ENCODE measurements at regions not wholly inside any gene's neighbourhood (a gene's known extent, or its start where the extent isn't known, plus 50 kb on each side); places are given as distances from the start of the nearest gene placed in this dataset.
A peak's percentile ranks its signal among the peaks of the same experiment; 100 is the strongest.
"Not testable (repeated sequence)": the region's sequence is repeated elsewhere in the genome, so short reads cannot be mapped to it uniquely, and the experiment has no call there.

GRCh38 chr5:111626473-111627148 is 114.3 kb upstream of the STARD4 start:
- DNase-seq: peak; percentile 44
- Histone ChIP-seq H3K56ac (ENCODE audit: low read length) (no peak overlapping the region), H2AK5ac (ENCODE audit: low read length) (no peak overlapping the region), H3K79me2 (ENCODE audit: control insufficient read depth, insufficient read depth, low read length) (no peaks in the 10 kb centered on the region), H4K5ac (ENCODE audit: low read length) (no peak overlapping the region), H3K18ac (ENCODE audit: low read length) (no peak overlapping the region), H3K23ac (ENCODE audit: low read length) (no peak overlapping the region), H3K4ac (ENCODE audit: low read depth, low read length) (no peak overlapping the region), H3K4me3 (ENCODE audit: low read length) (no peak overlapping the region), H3K27ac (ENCODE audit: low read depth, low read length) (no peak overlapping the region), H4K8ac (ENCODE audit: low read depth, low read length) (no peak overlapping the region), H3K79me1 (ENCODE audit: low read length) (no peaks in the 10 kb centered on the region), H3K36me3 (ENCODE audit: control insufficient read depth, insufficient read depth, low read length) (no peaks in the 10 kb centered on the region), H2BK15ac (replicated peaks; ENCODE audit: low read depth) (no peak overlapping the region), H2BK120ac (ENCODE audit: low read depth, low read length) (no peak overlapping the region), H2BK5ac (ENCODE audit: low read length) (no peak overlapping the region), H3K4me1 (ENCODE audit: control insufficient read depth, low read depth, low read length) (no peaks in the 10 kb centered on the region), H3K4me2 (ENCODE audit: low read length) (no peak overlapping the region), H3K9ac (ENCODE audit: low read length) (no peak overlapping the region), H3K27me3 (ENCODE audit: insufficient read depth, low read length, poor library complexity) (no peaks in the 10 kb centered on the region)
- WGBS (ENCODE audit: extremely low coverage, insufficient coverage, low lambda C conversion rate): no CpG with 5 or more reads among the region's 2 CpGs

- Histone ChIP-seq H3K4me2 (ENCODE audit: low read length) (no peak overlapping the region), H4K5ac (ENCODE audit: low read length) (no peak overlapping the region)
Measured at GRCh38 chr5:111618623-111619271, 106.4 kb upstream of the STARD4 start.

GRCh38 chr5:111615054-111615453 is 102.7 kb upstream of the STARD4 start:
- H3K36me3 ChIP-seq (ENCODE audit: control insufficient read depth, insufficient read depth, low read length): no peaks in the 10 kb centered on the region
- no peaks in the 10 kb centered on the region for H3K79me1 ChIP-seq (ENCODE audit: low read length)
- no peak overlapping the region for H4K8ac ChIP-seq (ENCODE audit: low read depth, low read length)
- no peaks in the 10 kb centered on the region for H3K27me3 ChIP-seq (ENCODE audit: insufficient read depth, low read length, poor library complexity)
- no peak overlapping the region for H2BK5ac ChIP-seq (ENCODE audit: low read length)
- no peak overlapping the region for H3K56ac ChIP-seq (ENCODE audit: low read length)
- H3K4me3 ChIP-seq (ENCODE audit: low read length): no peak overlapping the region
- DNase-seq: no peak
- H3K18ac ChIP-seq (ENCODE audit: low read length): no peak overlapping the region
- H3K27ac ChIP-seq (ENCODE audit: low read depth, low read length): no peak overlapping the region
- H3K4me1 ChIP-seq (ENCODE audit: control insufficient read depth, low read depth, low read length): no peaks in the 10 kb centered on the region
- no peak overlapping the region for H3K9ac ChIP-seq (ENCODE audit: low read length)
- no peak overlapping the region for H3K23ac ChIP-seq (ENCODE audit: low read length)
- H2BK120ac ChIP-seq (ENCODE audit: low read depth, low read length): no peak overlapping the region
- WGBS (ENCODE audit: extremely low coverage, insufficient coverage, low lambda C conversion rate): no CpG with 5 or more reads among the region's 1 CpG
- H3K79me2 ChIP-seq (ENCODE audit: control insufficient read depth, insufficient read depth, low read length): no peaks in the 10 kb centered on the region
- H4K5ac ChIP-seq (ENCODE audit: low read length): no peak overlapping the region
- H3K4ac ChIP-seq (ENCODE audit: low read depth, low read length): no peak overlapping the region
- H2BK15ac ChIP-seq (replicated peaks; ENCODE audit: low read depth): no peak overlapping the region
- H3K4me2 ChIP-seq (ENCODE audit: low read length): no peak overlapping the region
- no peak overlapping the region for H2AK5ac ChIP-seq (ENCODE audit: low read length)

More at GRCh38 chr5:111618623-111619271, 106.4 kb upstream of the STARD4 start:
- H3K79me2 ChIP-seq (ENCODE audit: control insufficient read depth, insufficient read depth, low read length): no peaks in the 10 kb centered on the region
- no peaks in the 10 kb centered on the region for H3K36me3 ChIP-seq (ENCODE audit: control insufficient read depth, insufficient read depth, low read length)
- no peak overlapping the region for H2BK5ac ChIP-seq (ENCODE audit: low read length)
- no peak overlapping the region for H2BK15ac ChIP-seq (replicated peaks; ENCODE audit: low read depth)
- H3K23ac ChIP-seq (ENCODE audit: low read length): no peak overlapping the region
- H4K8ac ChIP-seq (ENCODE audit: low read depth, low read length): no peak overlapping the region
- H3K4me3 ChIP-seq (ENCODE audit: low read length): no peak overlapping the region
- no peak for DNase-seq
- no peak overlapping the region for H2BK120ac ChIP-seq (ENCODE audit: low read depth, low read length)
- no peaks in the 10 kb centered on the region for H3K4me1 ChIP-seq (ENCODE audit: control insufficient read depth, low read depth, low read length)
- no peaks in the 10 kb centered on the region for H3K79me1 ChIP-seq (ENCODE audit: low read length)
- H3K4ac ChIP-seq (ENCODE audit: low read depth, low read length): no peak overlapping the region
- no CpG with 5 or more reads among the region's 5 CpGs for WGBS (ENCODE audit: extremely low coverage, insufficient coverage, low lambda C conversion rate)
- no peak overlapping the region for H2AK5ac ChIP-seq (ENCODE audit: low read length)
- no peak overlapping the region for H3K27ac ChIP-seq (ENCODE audit: low read depth, low read length)
- no peak overlapping the region for H3K56ac ChIP-seq (ENCODE audit: low read length)
- no peak overlapping the region for H3K18ac ChIP-seq (ENCODE audit: low read length)
- H3K27me3 ChIP-seq (ENCODE audit: insufficient read depth, low read length, poor library complexity): no peaks in the 10 kb centered on the region
- no peak overlapping the region for H3K9ac ChIP-seq (ENCODE audit: low read length)

- not testable (repeated sequence) for H4K8ac ChIP-seq (ENCODE audit: low read depth, low read length); DNase-seq; H3K56ac ChIP-seq (ENCODE audit: low read length)
Measured at GRCh38 chr5:111612013-111612630, 99.8 kb upstream of the STARD4 start.

GRCh38 chr5:111606194-111606593 is 93.9 kb upstream of the STARD4 start:
- Histone ChIP-seq H3K4ac (ENCODE audit: low read depth, low read length) (no peak overlapping the region), H3K36me3 (ENCODE audit: control insufficient read depth, insufficient read depth, low read length) (no peaks in the 10 kb centered on the region), H3K27ac (ENCODE audit: low read depth, low read length) (no peak overlapping the region), H3K4me1 (ENCODE audit: control insufficient read depth, low read depth, low read length) (no peaks in the 10 kb centered on the region), H3K4me2 (ENCODE audit: low read length) (no peak overlapping the region), H3K9ac (ENCODE audit: low read length) (no peak overlapping the region), H3K79me2 (ENCODE audit: control insufficient read depth, insufficient read depth, low read length) (no peaks in the 10 kb centered on the region), H2BK15ac (replicated peaks; ENCODE audit: low read depth) (no peak overlapping the region), H3K27me3 (ENCODE audit: insufficient read depth, low read length, poor library complexity) (no peaks in the 10 kb centered on the region), H4K8ac (ENCODE audit: low read depth, low read length) (no peak overlapping the region), H3K23ac (ENCODE audit: low read length) (no peak overlapping the region), H2BK120ac (ENCODE audit: low read depth, low read length) (no peak overlapping the region), H2AK5ac (ENCODE audit: low read length) (no peak overlapping the region), H3K56ac (ENCODE audit: low read length) (no peak overlapping the region), H4K5ac (ENCODE audit: low read length) (no peak overlapping the region), H3K4me3 (ENCODE audit: low read length) (no peak overlapping the region), H3K79me1 (ENCODE audit: low read length) (no peaks in the 10 kb centered on the region), H2BK5ac (ENCODE audit: low read length) (no peak overlapping the region), H3K18ac (ENCODE audit: low read length) (no peak overlapping the region)
- no CpG with 5 or more reads among the region's 2 CpGs for WGBS (ENCODE audit: extremely low coverage, insufficient coverage, low lambda C conversion rate)
- DNase-seq: no peak

More at GRCh38 chr5:111612013-111612630, 99.8 kb upstream of the STARD4 start:
- not testable (repeated sequence) for H3K36me3 ChIP-seq (ENCODE audit: control insufficient read depth, insufficient read depth, low read length); H2BK15ac ChIP-seq (replicated peaks; ENCODE audit: low read depth); H3K27me3 ChIP-seq (ENCODE audit: insufficient read depth, low read length, poor library complexity); H3K4ac ChIP-seq (ENCODE audit: low read depth, low read length); H3K4me3 ChIP-seq (ENCODE audit: low read length); H3K79me1 ChIP-seq (ENCODE audit: low read length); H2BK120ac ChIP-seq (ENCODE audit: low read depth, low read length); H3K27ac ChIP-seq (ENCODE audit: low read depth, low read length); H2AK5ac ChIP-seq (ENCODE audit: low read length); H3K79me2 ChIP-seq (ENCODE audit: control insufficient read depth, insufficient read depth, low read length); H3K18ac ChIP-seq (ENCODE audit: low read length); H4K5ac ChIP-seq (ENCODE audit: low read length); H3K4me1 ChIP-seq (ENCODE audit: control insufficient read depth, low read depth, low read length); H3K4me2 ChIP-seq (ENCODE audit: low read length); H3K23ac ChIP-seq (ENCODE audit: low read length); H3K9ac ChIP-seq (ENCODE audit: low read length); H2BK5ac ChIP-seq (ENCODE audit: low read length)
- no CpG with 5 or more reads among the region's 32 CpGs for WGBS (ENCODE audit: extremely low coverage, insufficient coverage, low lambda C conversion rate)

All from mesendoderm (in vitro differentiated cells).